Heart left ventricle (tissue), 16 donors: ENCODE measurements at regions not wholly inside any gene's neighbourhood (a gene's known extent, or its start where the extent isn't known, plus 50 kb on each side); places are given as distances from the start of the nearest gene placed in this dataset.

Experiments
- ATAC-seq, 4 donors: fragments of 200-7000 bp; cut with Tn5 transposase; one replicate each; pipeline ENCODE4 v1.9.1; 2020 to 2022; ENCODE audit warnings: moderate library complexity in 4 of 4, mild to moderate bottlenecking in 3 of 4, moderate number of reproducible peaks in 1 of 4
- DNase-seq, 5 donors: peaks; one replicate each; pipeline ENCODE4 v3.0.0-alpha.2; 2020
- H3K27ac ChIP-seq, 12 donors: fragments of 200-600 bp; sonication (generic) in 4 of 12; one replicate each; pipeline versions ENCODE4 v1.5.0 to v1.8.0; 2016 to 2022; ENCODE audit warnings: mild to moderate bottlenecking in 2 of 12
- H3K27me3 ChIP-seq, 9 donors: fragments of 200-600 bp; sonication (generic) in 2 of 9; one replicate each; pipeline versions ENCODE4 v1.5.1 to v1.8.0; 2016 to 2022; ENCODE audit warnings: mild to moderate bottlenecking in 3 of 9
- H3K36me3 ChIP-seq, 9 donors: fragments of 200-600 bp; sonication (generic) in 2 of 9; one replicate each; pipeline versions ENCODE4 v1.5.0 to v1.8.0; 2018 to 2022; ENCODE audit warnings: mild to moderate bottlenecking in 2 of 9
- H3K4me1 ChIP-seq, 12 donors: fragments of 200-600 bp; sonication (generic) in 4 of 12; one replicate each; pipeline versions ENCODE4 v1.5.0 to v1.8.0; 2016 to 2022; ENCODE audit warnings: mild to moderate bottlenecking in 3 of 12
- H3K4me3 ChIP-seq, 12 donors: fragments of 200-600 bp; sonication (generic) in 4 of 12; one replicate each; pipeline versions ENCODE4 v1.5.0 to v1.8.0; 2017 to 2022; ENCODE audit warnings: mild to moderate bottlenecking in 9 of 12, moderate library complexity in 4 of 12
- H3K9me3 ChIP-seq, 12 donors: fragments of 200-600 bp; sonication (generic) in 4 of 12; one replicate each; pipeline versions ENCODE4 v1.5.0 to v1.8.0; 2016 to 2022; ENCODE audit warnings: mild to moderate bottlenecking in 1 of 12
- CTCF ChIP-seq, 12 donors: fragments of 200-600 bp; sonication (generic) in 4 of 12; IDR thresholded peaks; one replicate each; pipeline versions ENCODE4 v1.5.0 to v1.8.0; 2018 to 2022; ENCODE audit warnings: antibody characterized with exemption in 12 of 12, mild to moderate bottlenecking in 5 of 12
- POLR2A ChIP-seq, 2 donors: fragments of 450-650 bp; IDR thresholded peaks; one replicate each; pipeline ENCODE4 v1.6.1; 2017; ENCODE audit warnings: antibody characterized with exemption in 2 of 2, mild to moderate bottlenecking in 2 of 2, moderate library complexity in 2 of 2
- WGBS, 4 donors: extraction: QIAGEN DNeasy Blood & Tissue Kit in 2 of 4; methylation state at CpG; one replicate each; pipeline versions ENCODE4 v1.1.5 to v1.1.7; 2013 to 2018; 5-methylcytosine and 5-hydroxymethylcytosine counted together
- intact Hi-C, 10 donors: fragments of 100-400 bp; cut with DNase I; formaldehyde crosslinking; loops; one replicate each; pipeline versions ENCODE4 v1.11.1 to v1.14.2; 2022
- donor health status: ischemic (EF 13 %, LVEDD 7.1; RV severe dilation, severe dysfunction).
- donor health status: healthy with polysubstance abuse.
- donor health status: DM: no; HTN: yes; CAD: no.
- donor health status: DM: no; HTN: no; CAD: no.
- donor health status: ischemic (EF 25% LVEDD 6.9; RV normal size, moderate dysfunction).
- donor health status: ischemic (EF 25% LVEDD 5.7; RV mildly dilated, moderate dysfunction).
- donor health status: healthy.
- donor health status: DM: yes; HTN: yes; CAD: no.
- donor health status: ischemic (EF 35%, LVEDD 5.7; RV mildly dilated, moderate dysfunction).
- donor health status: nonischemic (EF 11% LVEDD 7.7; RV severe dilation, severe dysfunction).
- donor health status: DM: yes; HTN: yes; CAD: no.
- donor health status: PGD.
- donor health status: ischemic (EF 29% LVEDD 5.4; RV normal size, mild dysfunction).
- donor health status: nonischemic (EF 23%, LVEDD 6.1; RV moderate dilation, normal function).

- ATAC-seq (no peak), DNase-seq (no peak)
- H3K9me3 ChIP-seq, result no peaks in the 10 kb centered on the region
- H3K27ac ChIP-seq, result no peak overlapping the region
- peaks cover 0 to 4% (median 0%) of the 10 kb centered on the region in 9 donors for H3K27me3 ChIP-seq
- TF ChIP-seq POLR2A (IDR thresholded peaks at IDR 0.05), result no peak
- no peak for TF ChIP-seq CTCF (IDR thresholded peaks at IDR 0.05)
- intact Hi-C loops, result no loop called here
- H3K4me1 ChIP-seq, result no peaks in the 10 kb centered on the region
- no peak overlapping the region for H3K4me3 ChIP-seq
- WGBS, 4 donors, result 65 to 82% (median 69%) methylated on average over 9 of the region's 9 CpGs
- no peaks in the 10 kb centered on the region for H3K36me3 ChIP-seq
Measured at GRCh38 chr6:963456-963855, 270.5 kb upstream of the EXOC2 start.

GRCh38 chr6:961407-961960, 268.5 kb upstream of the EXOC2 start:
- H3K27ac ChIP-seq, result no peak overlapping the region
- intact Hi-C loops, result no loop called here
- H3K36me3 ChIP-seq, result no peaks in the 10 kb centered on the region
- ATAC-seq (no peak), DNase-seq (no peak)
- H3K4me1 ChIP-seq, result no peaks in the 10 kb centered on the region
- peaks cover 0 to 5% (median 0%) of the 10 kb centered on the region in 9 donors for H3K27me3 ChIP-seq
- H3K9me3 ChIP-seq, result no peaks in the 10 kb centered on the region
- TF ChIP-seq CTCF (IDR thresholded peaks at IDR 0.05), result no peak
- TF ChIP-seq POLR2A (IDR thresholded peaks at IDR 0.05), result no peak
- no peak overlapping the region for H3K4me3 ChIP-seq
- WGBS, 4 donors, result 74 to 81% (median 79%) methylated on average over 9 to 10 of the region's 10 CpGs

GRCh38 chr6:960356-960755, 267.4 kb upstream of the EXOC2 start:
- TF ChIP-seq POLR2A (IDR thresholded peaks at IDR 0.05), result no peak
- no peak for TF ChIP-seq CTCF (IDR thresholded peaks at IDR 0.05)

GRCh38 chr6:958488-958887, 265.5 kb upstream of the EXOC2 start:
- ATAC-seq (no peak), DNase-seq (no peak)
- Histone ChIP-seq H3K9me3 (no peaks in the 10 kb centered on the region), H3K4me1 (no peaks in the 10 kb centered on the region), H3K27me3 (peaks cover 0 to 24% (median 0%) of the 10 kb centered on the region in 9 donors), H3K36me3 (no peaks in the 10 kb centered on the region), H3K4me3 (no peak overlapping the region), H3K27ac (no peak overlapping the region)
- intact Hi-C loops, result no loop called here
- 74 to 85% (median 79%) methylated on average over 5 of the region's 5 CpGs for WGBS, 4 donors
- no peak for TF ChIP-seq POLR2A (IDR thresholded peaks at IDR 0.05)
- TF ChIP-seq CTCF (IDR thresholded peaks at IDR 0.05), result no peak

More at GRCh38 chr6:960356-960755, 267.4 kb upstream of the EXOC2 start:
- Histone ChIP-seq H3K27me3 (peaks cover 0 to 9% (median 0%) of the 10 kb centered on the region in 9 donors), H3K27ac (no peak overlapping the region), H3K9me3 (no peaks in the 10 kb centered on the region), H3K4me3 (no peak overlapping the region), H3K4me1 (no peaks in the 10 kb centered on the region), H3K36me3 (no peaks in the 10 kb centered on the region)
- WGBS, 4 donors, result 48 to 68% (median 58%) methylated on average over 11 of the region's 11 CpGs
- DNase-seq, result no peak
- intact Hi-C loops, result no loop called here
- ATAC-seq, result no peak
